ENCODE measurements at regions not wholly inside any gene's neighbourhood (a gene's known extent, or its start where the extent isn't known, plus 50 kb on each side); places are given as distances from the start of the nearest gene placed in this dataset.

DNA sequence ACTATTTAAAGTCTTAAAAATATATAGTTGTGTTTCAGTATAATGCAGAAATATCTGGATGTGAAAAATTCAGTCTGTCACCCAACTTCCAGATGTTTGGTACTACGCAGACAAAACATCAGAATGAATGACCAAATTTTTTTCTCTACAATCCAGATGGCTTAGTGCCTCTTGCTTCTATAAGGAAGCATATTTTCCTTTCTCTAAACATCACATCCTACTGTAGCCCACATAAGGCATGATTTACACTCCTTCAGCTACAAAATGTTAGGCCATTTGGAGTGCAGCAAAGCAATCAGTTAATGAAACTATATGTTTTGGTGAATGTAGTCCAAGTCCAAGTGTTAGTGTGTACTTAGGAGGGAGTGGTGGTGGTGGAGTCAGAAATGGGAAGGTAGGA, 162.9 kb upstream of the SIX2 start:
- Histone ChIP-seq H3K4me2 (ENCODE audit: control insufficient read depth, extremely low read depth, insufficient read depth, low read depth, low read length) (no peak overlapping the region), H3K9me1 (ENCODE audit: control insufficient read depth, extremely low read depth, insufficient read depth, low read length) (no peaks in the 10 kb centered on the region), H3K4me3 (ENCODE audit: control insufficient read depth in 2 of 3, extremely low read depth in 1 of 3, insufficient read depth in 2 of 3, low read depth in 1 of 3, low read length in 3 of 3) (no peak overlapping the region), H3K36me3 (ENCODE audit: control insufficient read depth in 2 of 2, extremely low read depth in 1 of 2, insufficient read depth in 2 of 2, low read length in 2 of 2) (no peaks in the 10 kb centered on the region), H3K9me3 (ENCODE audit: control insufficient read depth, low read depth, low read length) (no peaks in the 10 kb centered on the region), H3K79me2 (ENCODE audit: control insufficient read depth, insufficient read depth, low read length) (no peaks in the 10 kb centered on the region), H4K20me1 (ENCODE audit: control insufficient read depth, extremely low read depth, insufficient read depth, low read length) (no peaks in the 10 kb centered on the region), H2AFZ (ENCODE audit: control insufficient read depth, low read length) (no peak overlapping the region), H3K27ac (ENCODE audit: control insufficient read depth, insufficient read depth, low read length) (no peak overlapping the region), H3K9ac (ENCODE audit: control insufficient read depth, extremely low read depth, insufficient read depth, low read length) (no peak overlapping the region), H3K4me1 (ENCODE audit: control insufficient read depth, extremely low read depth, insufficient read depth, low read length) (peaks cover 4% of the 10 kb centered on the region), H3K27me3 (ENCODE audit: control insufficient read depth, extremely low read depth, insufficient read depth, low read length) (peaks cover 36% of the 10 kb centered on the region)
- dilution Hi-C loops (cut with MboI; ENCODE audit: extremely low pct_ligation_motif_present, low sequenced_read_pairs) = no loop called here
- FAIRE-seq = no peak
- no peak for DNase-seq (ENCODE audit: low read depth, low spot score)
- TF ChIP-seq EZH2 (IDR thresholded peaks at IDR 0.05; ENCODE audit: low read length) = no peak
- TF ChIP-seq, protein P1, sequence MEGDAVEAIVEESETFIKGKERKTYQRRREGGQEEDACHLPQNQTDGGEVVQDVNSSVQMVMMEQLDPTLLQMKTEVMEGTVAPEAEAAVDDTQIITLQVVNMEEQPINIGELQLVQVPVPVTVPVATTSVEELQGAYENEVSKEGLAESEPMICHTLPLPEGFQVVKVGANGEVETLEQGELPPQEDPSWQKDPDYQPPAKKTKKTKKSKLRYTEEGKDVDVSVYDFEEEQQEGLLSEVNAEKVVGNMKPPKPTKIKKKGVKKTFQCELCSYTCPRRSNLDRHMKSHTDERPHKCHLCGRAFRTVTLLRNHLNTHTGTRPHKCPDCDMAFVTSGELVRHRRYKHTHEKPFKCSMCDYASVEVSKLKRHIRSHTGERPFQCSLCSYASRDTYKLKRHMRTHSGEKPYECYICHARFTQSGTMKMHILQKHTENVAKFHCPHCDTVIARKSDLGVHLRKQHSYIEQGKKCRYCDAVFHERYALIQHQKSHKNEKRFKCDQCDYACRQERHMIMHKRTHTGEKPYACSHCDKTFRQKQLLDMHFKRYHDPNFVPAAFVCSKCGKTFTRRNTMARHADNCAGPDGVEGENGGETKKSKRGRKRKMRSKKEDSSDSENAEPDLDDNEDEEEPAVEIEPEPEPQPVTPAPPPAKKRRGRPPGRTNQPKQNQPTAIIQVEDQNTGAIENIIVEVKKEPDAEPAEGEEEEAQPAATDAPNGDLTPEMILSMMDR (optimal IDR thresholded peaks at IDR 0.05 in 1 of 3, IDR thresholded peaks at IDR 0.05 in 1 of 3, conservative IDR thresholded peaks at IDR 0.05 in 1 of 3; ENCODE audit: extremely low read depth in 1 of 3, insufficient read depth in 2 of 3, low read length in 3 of 3) = no peak

DNA sequence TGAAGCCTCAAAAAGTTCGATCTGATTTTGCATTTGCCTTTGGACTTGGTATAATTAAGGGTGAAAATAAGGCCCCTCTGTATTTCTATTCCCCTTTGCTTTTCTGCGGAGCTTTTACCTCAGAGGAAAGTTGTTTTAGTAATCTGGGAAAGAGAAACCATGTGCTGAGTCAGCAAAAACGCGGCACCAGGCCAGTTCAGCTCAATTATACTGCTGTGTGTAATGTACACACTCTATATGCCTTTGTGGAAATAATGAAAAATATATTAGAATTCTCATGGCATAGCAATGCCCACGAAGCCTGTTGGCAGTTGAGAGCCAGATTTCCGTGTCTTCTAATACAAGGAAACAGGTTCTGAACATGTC, 161.9 kb upstream of the SIX2 start:
- DNase-seq (ENCODE audit: low read depth, low spot score) (no peak), FAIRE-seq (no peak)
- H3K27ac ChIP-seq (ENCODE audit: control insufficient read depth, insufficient read depth, low read length) = no peak overlapping the region
- no peak for TF ChIP-seq EZH2 (IDR thresholded peaks at IDR 0.05; ENCODE audit: low read length)
- TF ChIP-seq, protein P1 (optimal IDR thresholded peaks at IDR 0.05 in 1 of 3, IDR thresholded peaks at IDR 0.05 in 1 of 3, conservative IDR thresholded peaks at IDR 0.05 in 1 of 3; ENCODE audit: extremely low read depth in 1 of 3, insufficient read depth in 2 of 3, low read length in 3 of 3) = no peak
- no peaks in the 10 kb centered on the region for H4K20me1 ChIP-seq (ENCODE audit: control insufficient read depth, extremely low read depth, insufficient read depth, low read length)
- H3K9me3 ChIP-seq (ENCODE audit: control insufficient read depth, low read depth, low read length) = no peaks in the 10 kb centered on the region
- no peak overlapping the region for H3K4me3 ChIP-seq (ENCODE audit: control insufficient read depth in 2 of 3, extremely low read depth in 1 of 3, insufficient read depth in 2 of 3, low read depth in 1 of 3, low read length in 3 of 3)
- H3K36me3 ChIP-seq (ENCODE audit: control insufficient read depth in 2 of 2, extremely low read depth in 1 of 2, insufficient read depth in 2 of 2, low read length in 2 of 2) = no peaks in the 10 kb centered on the region
- peaks cover 4% of the 10 kb centered on the region for H3K4me1 ChIP-seq (ENCODE audit: control insufficient read depth, extremely low read depth, insufficient read depth, low read length)
- no peaks in the 10 kb centered on the region for H3K9me1 ChIP-seq (ENCODE audit: control insufficient read depth, extremely low read depth, insufficient read depth, low read length)
- H3K4me2 ChIP-seq (ENCODE audit: control insufficient read depth, extremely low read depth, insufficient read depth, low read depth, low read length) = no peak overlapping the region
- dilution Hi-C loops (cut with MboI; ENCODE audit: extremely low pct_ligation_motif_present, low sequenced_read_pairs) = no loop called here
- no peaks in the 10 kb centered on the region for H3K79me2 ChIP-seq (ENCODE audit: control insufficient read depth, insufficient read depth, low read length)
- H2AFZ ChIP-seq (ENCODE audit: control insufficient read depth, low read length) = no peak overlapping the region
- H3K27me3 ChIP-seq (ENCODE audit: control insufficient read depth, extremely low read depth, insufficient read depth, low read length) = peaks cover 36% of the 10 kb centered on the region
- H3K9ac ChIP-seq (ENCODE audit: control insufficient read depth, extremely low read depth, insufficient read depth, low read length) = no peak overlapping the region

Measured in keratinocyte (primary cell).